PC-3 (cell line): ENCODE measurements at regions not wholly inside any gene's neighbourhood (a gene's known extent, or its start where the extent isn't known, plus 50 kb on each side); places are given as distances from the start of the nearest gene placed in this dataset.

Experiments used
- EZH2 ChIP-seq: fragments of 300-600 bp; sonication (generic); IDR thresholded peaks from one replicate; pipeline ENCODE4 v1.6.1; 2017; ENCODE audit warnings: antibody characterized with exemption, mild to moderate bottlenecking, low read length; ENCODE audit not compliant: unreplicated experiment
- EZH2phosphoT487 ChIP-seq: fragments of 300-600 bp; sonication (generic); IDR thresholded peaks from 2 replicates; pipeline ENCODE4 v1.6.1; 2018; ENCODE audit warnings: mild to moderate bottlenecking, antibody characterized with exemption, low read length, borderline replicate concordance
- TF ChIP-seq, protein P1 (sequence below): fragments of 300-600 bp; sonication (generic); conservative IDR thresholded peaks from 2 replicates; pipeline ENCODE4 v1.5.1; 2017; ENCODE audit warnings: antibody characterized with exemption, low read depth, mild to moderate bottlenecking, low read length

DNA sequence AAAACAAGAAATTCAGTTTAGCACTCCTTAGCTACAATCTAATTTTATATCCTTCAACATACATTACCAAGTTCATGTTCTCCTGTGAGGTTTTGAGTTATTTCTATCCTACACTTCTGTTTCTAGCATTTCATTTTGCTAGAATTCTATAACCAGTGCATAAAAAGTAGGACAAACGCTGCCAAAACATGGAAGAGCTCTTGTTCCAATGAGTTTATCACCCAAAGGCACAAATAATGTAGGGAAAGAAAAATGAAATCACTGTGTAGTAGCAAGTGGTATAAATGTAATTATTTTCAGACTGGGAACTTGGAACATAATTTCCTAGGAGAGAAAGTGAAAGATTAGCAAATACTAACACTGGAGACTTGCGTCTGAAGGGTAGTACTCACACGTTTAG lies 413.3 kb upstream of the NRSN1 start:
- TF ChIP-seq, protein P1, sequence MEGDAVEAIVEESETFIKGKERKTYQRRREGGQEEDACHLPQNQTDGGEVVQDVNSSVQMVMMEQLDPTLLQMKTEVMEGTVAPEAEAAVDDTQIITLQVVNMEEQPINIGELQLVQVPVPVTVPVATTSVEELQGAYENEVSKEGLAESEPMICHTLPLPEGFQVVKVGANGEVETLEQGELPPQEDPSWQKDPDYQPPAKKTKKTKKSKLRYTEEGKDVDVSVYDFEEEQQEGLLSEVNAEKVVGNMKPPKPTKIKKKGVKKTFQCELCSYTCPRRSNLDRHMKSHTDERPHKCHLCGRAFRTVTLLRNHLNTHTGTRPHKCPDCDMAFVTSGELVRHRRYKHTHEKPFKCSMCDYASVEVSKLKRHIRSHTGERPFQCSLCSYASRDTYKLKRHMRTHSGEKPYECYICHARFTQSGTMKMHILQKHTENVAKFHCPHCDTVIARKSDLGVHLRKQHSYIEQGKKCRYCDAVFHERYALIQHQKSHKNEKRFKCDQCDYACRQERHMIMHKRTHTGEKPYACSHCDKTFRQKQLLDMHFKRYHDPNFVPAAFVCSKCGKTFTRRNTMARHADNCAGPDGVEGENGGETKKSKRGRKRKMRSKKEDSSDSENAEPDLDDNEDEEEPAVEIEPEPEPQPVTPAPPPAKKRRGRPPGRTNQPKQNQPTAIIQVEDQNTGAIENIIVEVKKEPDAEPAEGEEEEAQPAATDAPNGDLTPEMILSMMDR: no peak
- no peak for TF ChIP-seq EZH2phosphoT487
- TF ChIP-seq EZH2: no peak
